ENCODE measurements at regions not wholly inside any gene's neighbourhood (a gene's known extent, or its start where the extent isn't known, plus 50 kb on each side); places are given as distances from the start of the nearest gene placed in this dataset.

- 98% methylated on average over 4 of the region's 4 CpGs for WGBS
- no peak overlapping the region for H3K27ac ChIP-seq (ENCODE audit: low read depth in 1 of 2, low read length in 1 of 2)
- no peaks in the 10 kb centered on the region for H3K9me3 ChIP-seq (ENCODE audit: control insufficient read depth in 2 of 2, insufficient read depth in 1 of 2, low read length in 1 of 2)
- no peak for DNase-seq (ENCODE audit: low read depth in 6 of 9, low spot score in 9 of 9)
- no peaks in the 10 kb centered on the region for H3K36me3 ChIP-seq (ENCODE audit: control insufficient read depth in 2 of 2, insufficient read depth in 2 of 2, low read length in 1 of 2)
- no peak overlapping the region for H3K4me3 ChIP-seq (ENCODE audit: low read length in 2 of 2)
- H3K4me1 ChIP-seq (ENCODE audit: control insufficient read depth in 2 of 2, insufficient read depth in 2 of 2, low read length in 2 of 2), result no peaks in the 10 kb centered on the region
- no peaks in the 10 kb centered on the region for H3K27me3 ChIP-seq (ENCODE audit: control insufficient read depth in 2 of 2, insufficient read depth in 1 of 2, low read length in 1 of 2)
These were observed 282.1 kb downstream of the ARHGAP12 start for GRCh38 chr10:31646519-31646918.

- 97% methylated on average over 6 of the region's 6 CpGs for WGBS
- no peaks in the 10 kb centered on the region for H3K9me3 ChIP-seq (ENCODE audit: control insufficient read depth in 2 of 2, insufficient read depth in 1 of 2, low read length in 1 of 2)
- DNase-seq (ENCODE audit: low read depth in 6 of 9, low spot score in 9 of 9), result no peak
- no peaks in the 10 kb centered on the region for H3K36me3 ChIP-seq (ENCODE audit: control insufficient read depth in 2 of 2, insufficient read depth in 2 of 2, low read length in 1 of 2)
- H3K27me3 ChIP-seq (ENCODE audit: control insufficient read depth in 2 of 2, insufficient read depth in 1 of 2, low read length in 1 of 2), result no peaks in the 10 kb centered on the region
- H3K27ac ChIP-seq (ENCODE audit: low read depth in 1 of 2, low read length in 1 of 2), result no peak overlapping the region
- H3K4me1 ChIP-seq (ENCODE audit: control insufficient read depth in 2 of 2, insufficient read depth in 2 of 2, low read length in 2 of 2), result no peaks in the 10 kb centered on the region
- no peak overlapping the region for H3K4me3 ChIP-seq (ENCODE audit: low read length in 2 of 2)
These were observed 282.8 kb downstream of the ARHGAP12 start for GRCh38 chr10:31645786-31646185.

- WGBS, result 97% methylated on average over 4 of the region's 4 CpGs
- H3K36me3 ChIP-seq (ENCODE audit: control insufficient read depth in 2 of 2, insufficient read depth in 2 of 2, low read length in 1 of 2), result no peaks in the 10 kb centered on the region
- no peak for DNase-seq (ENCODE audit: low read depth in 6 of 9, low spot score in 9 of 9)
These were observed 283.5 kb downstream of the ARHGAP12 start for GRCh38 chr10:31644931-31645633.

GRCh38 chr10:31642281-31642680 lies 286.4 kb downstream of the ARHGAP12 start:
- Histone ChIP-seq H3K9me3 (ENCODE audit: control insufficient read depth in 2 of 2, insufficient read depth in 1 of 2, low read length in 1 of 2) (no peaks in the 10 kb centered on the region), H3K36me3 (ENCODE audit: control insufficient read depth in 2 of 2, insufficient read depth in 2 of 2, low read length in 1 of 2) (no peaks in the 10 kb centered on the region), H3K27ac (ENCODE audit: low read depth in 1 of 2, low read length in 1 of 2) (no peak overlapping the region), H3K27me3 (ENCODE audit: control insufficient read depth in 2 of 2, insufficient read depth in 1 of 2, low read length in 1 of 2) (no peaks in the 10 kb centered on the region), H3K4me1 (ENCODE audit: control insufficient read depth in 2 of 2, insufficient read depth in 2 of 2, low read length in 2 of 2) (no peaks in the 10 kb centered on the region), H3K4me3 (ENCODE audit: low read length in 2 of 2) (no peak overlapping the region)
- WGBS, result 50% methylated on average over 1 of the region's 1 CpG
- DNase-seq (ENCODE audit: low read depth in 6 of 9, low spot score in 9 of 9), result no peak

More at GRCh38 chr10:31644931-31645633, 283.5 kb downstream of the ARHGAP12 start:
- no peaks in the 10 kb centered on the region for H3K4me1 ChIP-seq (ENCODE audit: control insufficient read depth in 2 of 2, insufficient read depth in 2 of 2, low read length in 2 of 2)
- no peaks in the 10 kb centered on the region for H3K9me3 ChIP-seq (ENCODE audit: control insufficient read depth in 2 of 2, insufficient read depth in 1 of 2, low read length in 1 of 2)
- H3K27ac ChIP-seq (ENCODE audit: low read depth in 1 of 2, low read length in 1 of 2), result no peak overlapping the region
- H3K4me3 ChIP-seq (ENCODE audit: low read length in 2 of 2), result no peak overlapping the region
- no peaks in the 10 kb centered on the region for H3K27me3 ChIP-seq (ENCODE audit: control insufficient read depth in 2 of 2, insufficient read depth in 1 of 2, low read length in 1 of 2)

GRCh38 chr10:31635415-31636065 lies 293.1 kb downstream of the ARHGAP12 start:
- WGBS, result 81% methylated on average over 2 of the region's 2 CpGs
- Histone ChIP-seq H3K9me3 (ENCODE audit: control insufficient read depth in 2 of 2, insufficient read depth in 1 of 2, low read length in 1 of 2) (no peaks in the 10 kb centered on the region), H3K4me1 (ENCODE audit: control insufficient read depth in 2 of 2, insufficient read depth in 2 of 2, low read length in 2 of 2) (no peaks in the 10 kb centered on the region), H3K27ac (ENCODE audit: low read depth in 1 of 2, low read length in 1 of 2) (no peak overlapping the region), H3K36me3 (ENCODE audit: control insufficient read depth in 2 of 2, insufficient read depth in 2 of 2, low read length in 1 of 2) (no peaks in the 10 kb centered on the region), H3K4me3 (ENCODE audit: low read length in 2 of 2) (no peak overlapping the region), H3K27me3 (ENCODE audit: control insufficient read depth in 2 of 2, insufficient read depth in 1 of 2, low read length in 1 of 2) (no peaks in the 10 kb centered on the region)
- DNase-seq (ENCODE audit: low read depth in 6 of 9, low spot score in 9 of 9), result no peak

GRCh38 chr10:31635009-31635408 lies 293.6 kb downstream of the ARHGAP12 start:
- Histone ChIP-seq H3K9me3 (ENCODE audit: control insufficient read depth in 2 of 2, insufficient read depth in 1 of 2, low read length in 1 of 2) (no peaks in the 10 kb centered on the region), H3K36me3 (ENCODE audit: control insufficient read depth in 2 of 2, insufficient read depth in 2 of 2, low read length in 1 of 2) (no peaks in the 10 kb centered on the region), H3K27me3 (ENCODE audit: control insufficient read depth in 2 of 2, insufficient read depth in 1 of 2, low read length in 1 of 2) (no peaks in the 10 kb centered on the region), H3K4me3 (ENCODE audit: low read length in 2 of 2) (no peak overlapping the region), H3K4me1 (ENCODE audit: control insufficient read depth in 2 of 2, insufficient read depth in 2 of 2, low read length in 2 of 2) (no peaks in the 10 kb centered on the region), H3K27ac (ENCODE audit: low read depth in 1 of 2, low read length in 1 of 2) (no peak overlapping the region)
- WGBS, result 29% methylated on average over 1 of the region's 1 CpG
- no peak for DNase-seq (ENCODE audit: low read depth in 6 of 9, low spot score in 9 of 9)

- Histone ChIP-seq H3K27ac (ENCODE audit: low read depth in 1 of 2, low read length in 1 of 2) (no peak overlapping the region), H3K4me3 (ENCODE audit: low read length in 2 of 2) (no peak overlapping the region), H3K9me3 (ENCODE audit: control insufficient read depth in 2 of 2, insufficient read depth in 1 of 2, low read length in 1 of 2) (peaks cover 0 to 2% of the 10 kb centered on the region in 2 donors), H3K36me3 (ENCODE audit: control insufficient read depth in 2 of 2, insufficient read depth in 2 of 2, low read length in 1 of 2) (no peaks in the 10 kb centered on the region), H3K4me1 (ENCODE audit: control insufficient read depth in 2 of 2, insufficient read depth in 2 of 2, low read length in 2 of 2) (no peaks in the 10 kb centered on the region), H3K27me3 (ENCODE audit: control insufficient read depth in 2 of 2, insufficient read depth in 1 of 2, low read length in 1 of 2) (no peaks in the 10 kb centered on the region)
- DNase-seq (ENCODE audit: low read depth in 6 of 9, low spot score in 9 of 9), result no peak
- 94% methylated on average over 4 of the region's 4 CpGs for WGBS
These were observed 297.6 kb downstream of the ARHGAP12 start for GRCh38 chr10:31630861-31631567.

- WGBS, result 95% methylated on average over 4 of the region's 4 CpGs
- no peak for DNase-seq (ENCODE audit: low read depth in 6 of 9, low spot score in 9 of 9)
- Histone ChIP-seq H3K9me3 (ENCODE audit: control insufficient read depth in 2 of 2, insufficient read depth in 1 of 2, low read length in 1 of 2) (peaks cover 0 to 4% of the 10 kb centered on the region in 2 donors), H3K4me3 (ENCODE audit: low read length in 2 of 2) (no peak overlapping the region), H3K27me3 (ENCODE audit: control insufficient read depth in 2 of 2, insufficient read depth in 1 of 2, low read length in 1 of 2) (no peaks in the 10 kb centered on the region), H3K36me3 (ENCODE audit: control insufficient read depth in 2 of 2, insufficient read depth in 2 of 2, low read length in 1 of 2) (no peaks in the 10 kb centered on the region), H3K4me1 (ENCODE audit: control insufficient read depth in 2 of 2, insufficient read depth in 2 of 2, low read length in 2 of 2) (peaks cover 0 to 1% of the 10 kb centered on the region in 2 donors), H3K27ac (ENCODE audit: low read depth in 1 of 2, low read length in 1 of 2) (no peak overlapping the region)
These were observed 303.1 kb downstream of the ARHGAP12 start for GRCh38 chr10:31625566-31625965.

GRCh38 chr10:31624611-31625010 lies 304.0 kb downstream of the ARHGAP12 start:
- Histone ChIP-seq H3K4me1 (ENCODE audit: control insufficient read depth in 2 of 2, insufficient read depth in 2 of 2, low read length in 2 of 2) (peaks cover 0 to 6% of the 10 kb centered on the region in 2 donors), H3K36me3 (ENCODE audit: control insufficient read depth in 2 of 2, insufficient read depth in 2 of 2, low read length in 1 of 2) (no peaks in the 10 kb centered on the region)

More at GRCh38 chr10:31624611-31625010, 304.0 kb downstream of the ARHGAP12 start:
- H3K27me3 ChIP-seq (ENCODE audit: control insufficient read depth in 2 of 2, insufficient read depth in 1 of 2, low read length in 1 of 2), result no peaks in the 10 kb centered on the region
- H3K27ac ChIP-seq (ENCODE audit: low read depth in 1 of 2, low read length in 1 of 2), result no peak overlapping the region
- peaks cover 0 to 4% of the 10 kb centered on the region in 2 donors for H3K9me3 ChIP-seq (ENCODE audit: control insufficient read depth in 2 of 2, insufficient read depth in 1 of 2, low read length in 1 of 2)
- DNase-seq (ENCODE audit: low read depth in 6 of 9, low spot score in 9 of 9), result no peak
- no peak overlapping the region for H3K4me3 ChIP-seq (ENCODE audit: low read length in 2 of 2)

All from thymus (tissue), 11 donors.